ENCODE measurements at regions not wholly inside any gene's neighbourhood (a gene's known extent, or its start where the extent isn't known, plus 50 kb on each side); places are given as distances from the start of the nearest gene placed in this dataset.

DNA sequence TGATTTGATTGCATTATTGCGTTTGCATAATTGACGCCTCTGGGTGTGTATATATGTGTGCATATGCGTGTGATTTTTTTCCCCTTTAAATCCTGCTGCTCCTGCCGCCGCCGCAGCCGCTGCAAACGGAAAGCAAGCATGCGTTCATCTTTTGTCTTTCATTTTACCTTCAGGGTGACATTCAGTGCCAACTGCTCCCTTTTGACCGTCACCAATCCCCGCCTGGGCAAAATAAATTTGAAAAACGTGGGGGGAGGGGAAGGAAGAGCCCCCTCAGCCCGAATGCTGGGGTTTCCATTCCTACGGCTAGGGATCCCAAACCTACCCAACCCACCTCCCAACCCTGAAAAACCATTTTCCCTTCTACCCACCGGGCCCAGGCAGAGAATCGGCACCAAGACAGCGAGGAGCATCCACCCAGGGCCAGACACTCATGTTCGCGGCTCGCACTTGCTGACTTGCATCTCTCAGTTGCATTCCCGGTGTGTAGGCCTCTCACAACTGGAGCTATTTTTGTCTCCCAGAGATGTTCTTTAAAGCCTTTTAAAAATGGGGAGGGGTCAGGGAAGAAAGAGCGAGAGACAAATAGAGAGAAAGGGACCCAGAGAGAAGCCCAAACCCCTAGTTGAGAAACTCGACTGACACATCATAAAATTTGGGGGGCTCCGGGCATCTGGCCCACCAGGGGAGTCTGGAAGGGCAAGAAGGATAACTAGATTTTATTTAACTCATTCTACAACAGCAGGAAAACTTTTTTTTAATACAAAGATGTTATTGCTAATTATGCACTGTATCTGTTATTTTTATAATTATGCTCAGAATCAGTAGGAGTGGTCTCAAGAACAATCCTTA, 367.1 kb upstream of the ESRRG start:
- DNase-seq (ENCODE audit: low read depth, low spot score), result peak; percentile 37

- peak; percentile 82 for DNase-seq (ENCODE audit: low read depth, low spot score)
Observed at GRCh38 chr1:217089361-217090014, 366.3 kb upstream of the ESRRG start.

DNA sequence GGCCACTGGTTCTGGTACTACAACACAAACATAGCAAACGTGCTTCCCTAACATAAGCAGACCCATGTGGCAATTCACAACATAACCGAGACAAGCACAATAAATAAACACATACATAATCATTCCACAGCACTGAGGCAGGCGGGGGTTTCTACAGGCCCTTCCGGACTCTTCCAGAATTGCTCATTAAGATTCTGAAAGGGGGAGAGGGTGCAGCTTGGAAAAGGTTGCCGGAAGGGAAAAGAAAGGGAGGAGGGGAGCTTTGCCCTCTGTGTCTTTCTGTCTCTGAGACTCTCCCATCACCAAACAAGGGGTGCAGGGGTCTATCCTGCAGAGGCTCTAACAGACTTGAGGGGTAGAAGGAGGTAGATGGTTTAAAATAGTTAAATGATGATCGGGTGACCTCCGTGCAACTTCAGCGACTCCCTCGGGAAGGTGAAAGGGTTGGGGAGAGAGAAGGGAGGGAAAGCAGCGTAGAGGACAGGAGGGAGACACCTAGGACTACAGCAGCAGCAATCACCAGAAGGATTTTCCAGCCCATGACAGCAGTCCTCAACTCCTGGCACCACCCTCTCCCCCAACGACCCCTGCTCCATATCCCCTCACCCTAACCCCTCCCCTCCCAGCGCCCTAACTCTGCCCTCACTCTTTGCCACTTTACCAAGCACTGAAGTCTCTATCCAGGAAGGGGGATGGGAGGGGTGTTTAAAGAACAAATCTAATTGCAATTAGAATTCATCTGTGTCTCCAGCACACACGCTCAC, 365.5 kb upstream of the ESRRG start:
- peak; percentile 44 for DNase-seq (ENCODE audit: low read depth, low spot score)

DNA sequence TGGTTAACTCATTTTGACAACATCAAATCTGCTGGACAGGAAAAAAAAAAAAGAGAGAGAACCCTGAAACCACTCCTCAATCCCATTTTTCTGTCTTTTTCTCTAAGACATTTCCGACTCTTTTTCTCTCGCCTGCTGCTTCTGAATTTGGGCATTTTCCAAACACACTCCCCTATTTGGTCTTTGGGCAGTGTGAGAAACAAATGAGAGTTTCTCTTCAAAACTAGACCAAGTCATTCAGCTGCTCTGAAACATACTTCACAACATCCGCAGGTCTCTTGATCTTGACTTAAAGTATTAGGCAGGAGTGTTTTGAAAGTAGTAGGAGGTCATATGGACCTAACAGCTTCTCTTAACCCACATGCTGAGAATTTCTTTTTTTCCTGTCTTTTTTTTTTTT, 364.8 kb upstream of the ESRRG start:
- DNase-seq (ENCODE audit: low read depth, low spot score), result peak; percentile 40

GRCh38 chr1:217079584-217079983, 356.4 kb upstream of the ESRRG start:
- peak; percentile 9 for DNase-seq (ENCODE audit: low read depth, low spot score)

DNA sequence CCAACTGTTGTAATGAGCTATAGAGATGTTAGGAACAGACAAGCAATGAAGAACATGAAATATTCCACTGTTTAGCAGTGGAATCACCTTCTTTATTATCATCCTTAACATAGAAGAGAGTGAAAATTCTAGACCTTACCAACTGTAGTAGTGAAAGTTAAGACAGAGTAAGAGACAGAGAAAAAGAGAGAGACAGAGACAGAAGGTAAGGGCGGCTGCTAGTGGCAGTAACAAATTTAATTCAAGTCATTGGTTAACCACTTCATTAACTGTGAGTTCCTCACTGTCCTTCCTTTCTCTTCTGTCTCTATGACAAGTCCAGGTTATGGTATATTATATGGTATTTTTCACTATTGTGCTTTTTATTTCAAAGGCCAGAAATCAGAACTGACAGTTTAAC, 355.7 kb upstream of the ESRRG start:
- DNase-seq (ENCODE audit: low read depth, low spot score), result no peak

DNA sequence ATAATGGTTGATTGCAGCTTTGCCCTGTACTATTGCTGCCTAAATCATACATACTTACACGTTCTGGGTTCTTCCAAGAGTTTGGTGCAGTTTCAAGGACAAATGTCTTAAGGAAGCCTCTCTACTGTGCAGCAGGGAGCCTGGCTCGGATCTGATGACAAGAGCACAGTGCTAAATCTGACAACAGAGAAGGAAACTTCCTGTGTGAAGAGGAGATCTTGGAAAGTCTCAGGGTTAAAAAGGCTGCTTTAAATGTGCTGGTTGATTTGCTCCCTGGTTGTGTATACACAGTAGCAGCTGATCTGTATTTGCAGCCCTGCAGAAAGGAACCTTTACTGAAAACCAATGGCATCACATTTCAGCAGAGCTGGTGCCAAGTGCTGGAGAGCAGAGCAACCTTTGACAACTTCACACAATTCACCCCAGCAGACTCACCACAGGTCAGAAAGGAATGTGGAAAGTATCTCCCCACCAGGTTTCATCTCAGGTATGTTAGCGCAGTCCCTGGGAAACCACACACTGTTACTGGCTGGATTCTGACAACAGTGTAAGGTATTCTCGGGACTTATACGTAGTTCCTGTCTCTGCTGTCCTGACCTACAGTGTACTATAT, 355.0 kb upstream of the ESRRG start:
- DNase-seq (ENCODE audit: low read depth, low spot score), result peak; percentile 74

- DNase-seq (ENCODE audit: low read depth, low spot score), result no peak
Observed at GRCh38 chr1:217077426-217077825, 354.2 kb upstream of the ESRRG start.

DNA sequence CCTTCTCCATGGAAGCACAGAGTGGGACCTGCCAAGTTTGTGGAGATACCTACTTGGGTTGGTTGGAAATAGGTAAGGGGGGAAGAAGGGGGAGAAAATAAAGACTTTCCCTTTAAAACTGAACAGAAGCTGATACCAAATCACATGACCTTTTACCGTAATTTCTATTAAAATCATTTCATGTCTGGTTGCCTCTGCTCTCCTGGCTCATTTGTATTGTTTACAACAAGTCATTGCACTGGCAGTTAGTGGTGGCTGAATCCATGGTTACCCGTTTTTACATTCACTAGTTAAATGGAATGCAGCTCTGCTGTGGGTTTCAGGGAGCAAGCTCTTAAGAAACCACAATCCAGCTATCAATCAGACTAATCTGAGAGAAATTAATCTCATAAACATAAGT, 353.7 kb upstream of the ESRRG start:
- peak; percentile 86 for DNase-seq (ENCODE audit: low read depth, low spot score)

- no peak for DNase-seq (ENCODE audit: low read depth, low spot score)
Observed at GRCh38 chr1:217072926-217073325, 349.7 kb upstream of the ESRRG start.

DNA sequence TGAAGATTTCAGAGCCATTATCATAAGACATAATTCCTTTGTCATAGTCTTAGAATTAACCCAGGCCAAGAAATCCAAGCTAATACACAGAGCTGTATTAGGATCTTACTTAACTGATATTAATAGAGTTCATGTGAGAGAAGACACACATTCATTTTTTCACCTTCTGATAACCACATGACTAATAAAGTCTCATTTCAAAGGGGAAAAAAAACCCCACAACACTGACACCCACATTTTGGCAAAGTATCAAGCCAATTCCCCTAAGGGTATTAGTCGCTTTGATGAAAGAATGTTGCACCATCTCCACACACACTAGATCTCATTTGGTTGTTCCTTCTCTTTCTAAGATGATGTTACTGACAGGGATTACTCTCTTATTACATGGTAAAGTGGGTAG, 344.4 kb upstream of the ESRRG start:
- DNase-seq (ENCODE audit: low read depth, low spot score), result no peak

- DNase-seq (ENCODE audit: low read depth, low spot score), result no peak
Observed at GRCh38 chr1:217066794-217067193, 343.6 kb upstream of the ESRRG start.

GRCh38 chr1:217063172-217063908, 340.1 kb upstream of the ESRRG start:
- DNase-seq (ENCODE audit: low read depth, low spot score), result no peak

GRCh38 chr1:217062586-217062985, 339.4 kb upstream of the ESRRG start:
- DNase-seq (ENCODE audit: low read depth, low spot score), result no peak

GRCh38 chr1:217059401-217059800, 336.2 kb upstream of the ESRRG start:
- no peak for DNase-seq (ENCODE audit: low read depth, low spot score)

DNA sequence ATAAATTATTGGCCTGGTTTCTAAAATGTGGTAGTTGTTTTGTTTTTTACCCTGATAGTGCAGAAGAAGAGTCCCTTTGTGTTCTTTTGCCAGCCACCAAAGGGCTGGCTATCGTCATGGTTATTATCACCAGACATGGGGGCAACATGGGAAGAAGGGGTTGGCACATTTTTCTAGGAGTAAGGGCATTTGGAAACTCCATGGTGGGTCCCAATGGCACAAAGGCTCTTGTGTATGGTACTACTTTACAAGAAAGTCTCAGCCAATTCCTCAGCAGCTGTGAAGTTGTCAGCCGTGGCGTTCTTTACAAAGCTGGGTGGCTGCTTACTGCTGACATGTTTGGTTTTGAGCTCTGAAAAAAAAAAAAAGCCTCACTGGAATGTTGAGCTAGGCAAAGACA, 330.4 kb upstream of the ESRRG start:
- no peak for DNase-seq (ENCODE audit: low read depth, low spot score)

GRCh38 chr1:217052626-217053025, 329.4 kb upstream of the ESRRG start:
- DNase-seq (ENCODE audit: low read depth, low spot score), result no peak

- DNase-seq (ENCODE audit: low read depth, low spot score), result no peak
Observed at GRCh38 chr1:217052196-217052595, 329.0 kb upstream of the ESRRG start.

DNA sequence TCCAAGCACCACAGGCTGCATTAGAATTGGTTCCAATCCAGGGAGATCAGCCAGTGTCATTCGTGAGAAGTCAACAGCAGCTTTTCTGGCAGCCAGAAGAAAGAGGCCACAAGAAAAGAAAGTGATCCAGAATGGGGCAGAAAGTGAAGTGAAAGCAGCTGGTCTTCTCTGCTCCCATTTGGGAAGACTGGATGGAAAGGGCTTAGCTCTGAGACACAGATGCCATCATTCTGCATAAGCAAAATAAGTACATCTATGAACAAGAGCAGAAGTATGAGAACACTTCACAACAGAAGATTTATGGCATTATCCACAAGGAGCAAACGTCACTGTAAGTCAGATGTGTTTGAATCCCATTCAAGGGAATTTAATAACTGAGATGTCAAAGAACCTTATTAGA, 326.5 kb upstream of the ESRRG start:
- no peak for DNase-seq (ENCODE audit: low read depth, low spot score)

DNA sequence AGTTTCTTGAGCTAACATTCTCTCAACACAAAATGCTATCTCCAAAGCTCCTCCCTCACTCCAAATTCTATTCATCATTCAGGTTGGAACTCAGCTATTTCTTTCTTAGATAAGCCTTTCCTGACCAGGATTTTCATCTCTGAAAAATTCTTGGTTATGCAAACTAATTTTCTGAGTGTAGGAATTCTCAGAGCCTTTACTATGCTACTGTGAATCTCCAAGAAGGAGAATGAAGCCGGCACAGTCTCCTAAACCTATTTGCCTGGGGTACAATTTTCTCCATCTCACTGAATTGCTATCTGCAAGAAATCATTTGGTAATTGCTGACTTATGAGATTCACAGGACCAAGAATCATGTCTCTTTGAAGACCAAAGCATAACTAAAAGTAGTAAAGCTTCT, 325.9 kb upstream of the ESRRG start:
- no peak for DNase-seq (ENCODE audit: low read depth, low spot score)

GRCh38 chr1:217048104-217048707, 325.0 kb upstream of the ESRRG start:
- no peak for DNase-seq (ENCODE audit: low read depth, low spot score)
